Suprapubic skin (tissue), 4 donors: ENCODE measurements at regions not wholly inside any gene's neighbourhood (a gene's known extent, or its start where the extent isn't known, plus 50 kb on each side); places are given as distances from the start of the nearest gene placed in this dataset.
"Not testable (repeated sequence)": the region's sequence is repeated elsewhere in the genome, so short reads cannot be mapped to it uniquely, and the experiment has no call there.

ENCODE experiments used
- DNase-seq, 2 donors: peaks; one replicate each; pipeline ENCODE4 v3.0.0-alpha.2; 2019; ENCODE audit warnings: low spot score in 2 of 2
- H3K27ac ChIP-seq: fragments of 200-600 bp; sonication (generic); one replicate; pipeline ENCODE4 v1.5.1; 2019
- H3K27me3 ChIP-seq: fragments of 200-600 bp; sonication (generic); one replicate; pipeline ENCODE4 v1.5.1; 2019
- H3K36me3 ChIP-seq: fragments of 200-600 bp; sonication (generic); one replicate; pipeline ENCODE4 v1.5.1; 2019
- H3K4me1 ChIP-seq: fragments of 200-600 bp; sonication (generic); one replicate; pipeline ENCODE4 v1.5.1; 2019
- H3K4me3 ChIP-seq: fragments of 200-600 bp; sonication (generic); one replicate; pipeline ENCODE4 v1.5.1; 2019; ENCODE audit warnings: mild to moderate bottlenecking
- H3K9me3 ChIP-seq: fragments of 200-600 bp; sonication (generic); one replicate; pipeline ENCODE4 v1.5.1; 2019
- EP300 ChIP-seq: sonication (generic); formaldehyde crosslinking; IDR thresholded peaks from one replicate; pipeline ENCODE4 v1.6.1; 2017; ENCODE audit warnings: antibody characterized with exemption
- POLR2A ChIP-seq, 2 donors: fragments of 450-650 bp; IDR thresholded peaks; one replicate each; pipeline ENCODE4 v1.6.1; 2017; ENCODE audit warnings: antibody characterized with exemption in 2 of 2, mild to moderate bottlenecking in 2 of 2, moderate library complexity in 2 of 2
- POLR2AphosphoS5 ChIP-seq, 3 donors: sonication (generic); formaldehyde crosslinking; IDR thresholded peaks; one replicate each; pipeline ENCODE4 v1.6.1; 2017; ENCODE audit warnings: antibody characterized with exemption in 3 of 3
- WGBS: methylation state at CpG from one replicate; pipeline ENCODE4 v1.1.5; 2018; 5-methylcytosine and 5-hydroxymethylcytosine counted together
- TF ChIP-seq, protein P1 (sequence below), 2 donors: fragments of 200-600 bp in 1 of 2; fragments of 450-650 bp in 1 of 2; sonication (generic) in 1 of 2; IDR thresholded peaks; one replicate each; pipeline ENCODE4 v1.5.1; 2016 to 2019; ENCODE audit warnings: antibody characterized with exemption in 2 of 2, mild to moderate bottlenecking in 1 of 2, moderate library complexity in 1 of 2

GRCh38 chr11:83361831-83362230 is 75.7 kb upstream of the CCDC90B start:
- Histone ChIP-seq H3K36me3 (no peaks in the 10 kb centered on the region), H3K4me3 (no peak overlapping the region), H3K27me3 (no peaks in the 10 kb centered on the region), H3K9me3 (no peaks in the 10 kb centered on the region), H3K27ac (peak overlapping the region; percentile 21), H3K4me1 (no peaks in the 10 kb centered on the region)
- no peak for DNase-seq
- no peak for TF ChIP-seq EP300
- TF ChIP-seq, protein P1, sequence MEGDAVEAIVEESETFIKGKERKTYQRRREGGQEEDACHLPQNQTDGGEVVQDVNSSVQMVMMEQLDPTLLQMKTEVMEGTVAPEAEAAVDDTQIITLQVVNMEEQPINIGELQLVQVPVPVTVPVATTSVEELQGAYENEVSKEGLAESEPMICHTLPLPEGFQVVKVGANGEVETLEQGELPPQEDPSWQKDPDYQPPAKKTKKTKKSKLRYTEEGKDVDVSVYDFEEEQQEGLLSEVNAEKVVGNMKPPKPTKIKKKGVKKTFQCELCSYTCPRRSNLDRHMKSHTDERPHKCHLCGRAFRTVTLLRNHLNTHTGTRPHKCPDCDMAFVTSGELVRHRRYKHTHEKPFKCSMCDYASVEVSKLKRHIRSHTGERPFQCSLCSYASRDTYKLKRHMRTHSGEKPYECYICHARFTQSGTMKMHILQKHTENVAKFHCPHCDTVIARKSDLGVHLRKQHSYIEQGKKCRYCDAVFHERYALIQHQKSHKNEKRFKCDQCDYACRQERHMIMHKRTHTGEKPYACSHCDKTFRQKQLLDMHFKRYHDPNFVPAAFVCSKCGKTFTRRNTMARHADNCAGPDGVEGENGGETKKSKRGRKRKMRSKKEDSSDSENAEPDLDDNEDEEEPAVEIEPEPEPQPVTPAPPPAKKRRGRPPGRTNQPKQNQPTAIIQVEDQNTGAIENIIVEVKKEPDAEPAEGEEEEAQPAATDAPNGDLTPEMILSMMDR (IDR thresholded peaks at IDR 0.05), result no peak
- 52% methylated on average over 4 of the region's 4 CpGs for WGBS

GRCh38 chr11:83355391-83355790 is 69.2 kb upstream of the CCDC90B start:
- H3K27ac ChIP-seq, result no peak overlapping the region
- H3K4me1 ChIP-seq, result no peaks in the 10 kb centered on the region
- H3K9me3 ChIP-seq, result no peaks in the 10 kb centered on the region
- 94% methylated on average over 1 of the region's 1 CpG for WGBS
- no peak for DNase-seq
- TF ChIP-seq, protein P1 (IDR thresholded peaks at IDR 0.05), result no peak
- TF ChIP-seq POLR2A (IDR thresholded peaks at IDR 0.05) (no peak), POLR2AphosphoS5 (IDR thresholded peaks at IDR 0.05) (no peak), EP300 (no peak)
- H3K36me3 ChIP-seq, result no peaks in the 10 kb centered on the region
- no peaks in the 10 kb centered on the region for H3K27me3 ChIP-seq
- H3K4me3 ChIP-seq, result no peak overlapping the region

- WGBS, result 100% methylated on average over 3 of the region's 3 CpGs
- no peak for TF ChIP-seq POLR2AphosphoS5 (IDR thresholded peaks at IDR 0.05)
- TF ChIP-seq, protein P1 (IDR thresholded peaks at IDR 0.05), result no peak
- Histone ChIP-seq H3K27me3 (no peaks in the 10 kb centered on the region), H3K27ac (no peak overlapping the region), H3K4me1 (no peaks in the 10 kb centered on the region), H3K4me3 (no peak overlapping the region), H3K9me3 (no peaks in the 10 kb centered on the region), H3K36me3 (no peaks in the 10 kb centered on the region)
- DNase-seq, result no peak
Measured at GRCh38 chr11:83350187-83350586, 64.0 kb upstream of the CCDC90B start.

DNA sequence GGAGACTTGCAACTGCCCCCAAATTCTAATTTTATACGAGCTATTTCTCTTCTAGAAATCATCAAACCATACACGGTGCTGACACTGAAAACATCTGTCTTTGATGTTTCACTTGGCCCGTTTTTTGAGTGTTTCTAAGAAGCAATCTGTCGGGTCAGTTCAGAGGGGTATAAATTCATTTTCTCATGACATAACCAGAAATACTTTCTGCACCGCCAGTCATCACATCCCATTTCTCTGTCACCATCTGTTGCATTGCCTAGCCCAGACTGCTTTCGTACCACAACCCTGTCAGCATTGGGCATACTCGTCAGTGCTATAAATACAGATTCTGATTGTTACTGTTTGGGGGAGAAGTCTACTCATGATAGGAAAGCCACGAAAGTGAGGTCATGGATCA is 63.1 kb upstream of the CCDC90B start:
- WGBS, result 70% methylated on average over 8 of the region's 8 CpGs

DNA sequence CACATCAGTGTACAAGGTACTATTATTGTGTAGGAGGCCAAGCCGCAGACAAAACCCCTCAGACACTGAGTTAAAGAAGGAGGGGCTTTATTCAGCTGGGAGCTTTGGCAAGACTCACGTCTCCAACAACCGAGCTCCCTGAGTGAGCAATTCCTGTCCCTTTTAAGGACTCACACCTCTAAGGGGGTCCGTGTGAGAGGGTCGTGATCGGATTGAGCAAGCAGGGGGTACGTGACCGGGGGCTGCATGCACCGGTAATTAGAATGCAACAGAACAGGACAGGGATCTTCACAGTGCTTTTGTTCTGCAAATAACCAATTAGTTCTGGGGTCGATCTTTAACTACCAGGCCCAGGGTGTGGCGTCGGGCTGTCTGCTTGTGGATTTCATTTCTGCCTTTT is 60.5 kb upstream of the CCDC90B start:
- not testable (repeated sequence) for H3K4me3 ChIP-seq, H3K4me1 ChIP-seq, H3K36me3 ChIP-seq, H3K27me3 ChIP-seq, DNase-seq, H3K9me3 ChIP-seq, H3K27ac ChIP-seq
- WGBS, result 90% methylated on average over 12 of the region's 12 CpGs

More for the DNA sequence above, 63.1 kb upstream of the CCDC90B start:
- H3K27me3 ChIP-seq, result no peaks in the 10 kb centered on the region
- DNase-seq, result no peak
- no peak overlapping the region for H3K27ac ChIP-seq
- TF ChIP-seq, protein P1 (IDR thresholded peaks at IDR 0.05), result no peak
- TF ChIP-seq EP300 (no peak), POLR2AphosphoS5 (IDR thresholded peaks at IDR 0.05) (no peak), POLR2A (IDR thresholded peaks at IDR 0.05) (no peak)
- no peaks in the 10 kb centered on the region for H3K9me3 ChIP-seq
- H3K4me1 ChIP-seq, result no peaks in the 10 kb centered on the region
- no peak overlapping the region for H3K4me3 ChIP-seq
- H3K36me3 ChIP-seq, result no peaks in the 10 kb centered on the region

DNA sequence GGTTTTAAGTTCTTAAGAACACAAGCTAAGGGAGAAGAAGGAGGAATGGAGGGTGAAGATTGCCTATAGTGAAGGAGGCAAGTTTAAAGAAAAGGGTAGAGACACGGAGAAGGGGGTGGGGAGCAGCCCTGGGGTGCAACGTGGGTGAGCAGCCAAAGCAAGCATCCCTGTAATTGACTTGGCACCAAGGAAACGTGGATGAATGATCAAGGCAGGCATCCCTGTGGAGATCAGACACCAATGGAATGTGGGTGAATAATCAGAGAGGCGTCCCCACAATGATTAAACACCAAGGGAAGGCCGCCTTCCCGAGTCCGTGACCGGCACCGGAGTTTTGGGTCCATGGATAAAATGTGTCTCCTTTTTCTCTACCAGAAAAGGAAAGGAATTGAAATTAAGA is 58.4 kb upstream of the CCDC90B start:
- WGBS, result 89% methylated on average over 9 of the region's 9 CpGs
- not testable (repeated sequence) for H3K9me3 ChIP-seq, H3K36me3 ChIP-seq, H3K27ac ChIP-seq, H3K27me3 ChIP-seq, H3K4me3 ChIP-seq, DNase-seq, H3K4me1 ChIP-seq
